ENCODE measurements at regions not wholly inside any gene's neighbourhood (a gene's known extent, or its start where the extent isn't known, plus 50 kb on each side); places are given as distances from the start of the nearest gene placed in this dataset.

DNA sequence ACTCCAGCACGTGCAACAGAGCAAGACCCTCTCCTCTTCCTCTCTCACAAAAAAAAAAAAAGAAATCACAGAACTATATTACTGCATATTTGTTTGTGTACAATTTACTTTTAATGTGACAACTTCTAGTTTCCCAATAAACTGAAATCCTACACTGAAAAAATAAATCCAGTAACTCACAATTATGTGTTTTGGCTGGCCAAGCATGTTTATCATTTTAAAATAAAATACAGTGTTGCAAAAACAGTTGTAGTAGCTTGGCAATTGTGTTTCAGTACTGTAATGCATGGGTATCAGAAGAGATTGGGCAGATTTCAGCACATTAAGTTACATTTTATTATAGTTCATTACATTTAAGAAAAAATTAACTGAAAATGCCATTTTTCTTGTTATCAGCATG is 344.9 kb downstream of the ETS1 start:
- ChIA-PET RAD21 (ENCODE audit: unreplicated experiment) (no interaction called here), SMC1A (ENCODE audit: uncharacterized antibody, unreplicated experiment) (no interaction called here), CTCF (interaction anchor here (1.2 to 1.5 kb wide), 2 partner anchors 19 to 392 kb away, joined by 3 read pairs; no protein-coding TSS in a partner anchor), POLR2A (no interaction called here)
- no peak overlapping the region for H3K4me3 ChIP-seq
- intact Hi-C loops (cut with micrococcal nuclease; ENCODE audit: unreplicated experiment): no loop called here
- DNase-seq (ENCODE audit: low read depth, low spot score): no peak
- H3K4me1 ChIP-seq (ENCODE audit: control insufficient read depth, insufficient read depth, low read length): no peaks in the 10 kb centered on the region
- WGBS (ENCODE audit: insufficient coverage, insufficient replicate concordance, low lambda C conversion rate, missing lambda C conversion rate): 13% methylated on average over 1 of the region's 1 CpG
- H2AFZ ChIP-seq (ENCODE audit: control insufficient read depth, low read depth, low read length): no peak overlapping the region
- ATAC-seq: no peak
- peaks cover 0 to 5% of the 10 kb centered on the region in 2 experiments; a peak in 2 of 4 replicates for H3K27me3 ChIP-seq (replicated peaks in 1 of 2; ENCODE audit: control insufficient read depth in 2 of 2, insufficient read depth in 2 of 2, low read length in 1 of 2)
- FAIRE-seq: no peak
- H3K4me2 ChIP-seq (ENCODE audit: control insufficient read depth, insufficient read depth): no peak overlapping the region
- no peaks in the 10 kb centered on the region for H4K20me1 ChIP-seq (ENCODE audit: control insufficient read depth, insufficient read depth)
- no peaks in the 10 kb centered on the region for H3K9me3 ChIP-seq (replicated peaks; ENCODE audit: control insufficient read depth, insufficient read depth, low read length)
- in situ Hi-C loops (cut with MboI): no loop called here
- no peaks in the 10 kb centered on the region for H3K79me2 ChIP-seq (ENCODE audit: control insufficient read depth, insufficient read depth, low read length)
- no peak overlapping the region for H3K9ac ChIP-seq (ENCODE audit: control insufficient read depth, insufficient read depth, low read length)
- H3K27ac ChIP-seq (ENCODE audit: control insufficient read depth, insufficient read depth): no peak overlapping the region
- no TSS peak for BruUV-seq (replicated peaks)
- TF ChIP-seq CTCF (IDR thresholded peaks at IDR 0.05 in 2 of 3, conservative IDR thresholded peaks at IDR 0.05 in 1 of 3; ENCODE audit: control insufficient read depth in 2 of 3, extremely low read depth in 1 of 3, insufficient read depth in 1 of 3, low read depth in 3 of 3, low read length in 3 of 3): no peak
- no peaks in the 10 kb centered on the region for H3K36me3 ChIP-seq (ENCODE audit: control insufficient read depth in 2 of 2, insufficient read depth in 2 of 2, low read length in 1 of 2)

DNA sequence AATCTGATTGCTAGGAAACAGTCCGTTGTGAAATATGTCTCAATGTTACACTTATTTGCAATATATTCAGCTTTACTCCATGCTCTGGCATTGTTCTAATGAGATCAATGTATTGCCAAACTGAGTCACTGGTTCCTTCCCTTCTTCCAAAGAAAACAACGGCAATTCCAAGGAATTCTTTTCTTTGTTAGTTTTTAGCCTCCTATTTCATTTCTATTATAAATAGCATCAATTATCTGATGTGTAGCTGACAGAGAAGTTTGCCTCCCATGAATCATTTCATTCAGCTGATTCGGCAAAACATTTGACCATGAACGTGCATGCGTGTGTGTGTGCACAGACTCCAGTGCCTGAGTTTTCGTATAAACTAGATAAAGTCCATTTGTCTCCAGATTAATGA is 346.8 kb downstream of the ETS1 start:
- 0 out of 4 replicates have a peak, but pooled peaks cover 0 to 2% of the 10 kb centered on the region in 2 experiments for H3K27me3 ChIP-seq (replicated peaks in 1 of 2; ENCODE audit: control insufficient read depth in 2 of 2, insufficient read depth in 2 of 2, low read length in 1 of 2)
- no peak overlapping the region for H3K4me2 ChIP-seq (ENCODE audit: control insufficient read depth, insufficient read depth)
- no peak overlapping the region for H2AFZ ChIP-seq (ENCODE audit: control insufficient read depth, low read depth, low read length)
- no peaks in the 10 kb centered on the region for H3K36me3 ChIP-seq (ENCODE audit: control insufficient read depth in 2 of 2, insufficient read depth in 2 of 2, low read length in 1 of 2)
- H3K27ac ChIP-seq (ENCODE audit: control insufficient read depth, insufficient read depth): no peak overlapping the region
- RAD21 ChIA-PET (ENCODE audit: unreplicated experiment): no interaction called here
- DNase-seq (ENCODE audit: low read depth, low spot score) (no peak), FAIRE-seq (no peak), ATAC-seq (no peak)
- H4K20me1 ChIP-seq (ENCODE audit: control insufficient read depth, insufficient read depth): no peaks in the 10 kb centered on the region
- H3K9me3 ChIP-seq (replicated peaks; ENCODE audit: control insufficient read depth, insufficient read depth, low read length): no peaks in the 10 kb centered on the region
- WGBS (ENCODE audit: insufficient coverage, insufficient replicate concordance, low lambda C conversion rate, missing lambda C conversion rate): 63% methylated on average over 6 of the region's 6 CpGs
- H3K4me1 ChIP-seq (ENCODE audit: control insufficient read depth, insufficient read depth, low read length): no peaks in the 10 kb centered on the region
- in situ Hi-C loops (cut with MboI): no loop called here
- POLR2A ChIA-PET: no interaction called here
- CTCF ChIA-PET: interaction anchor here (0.7 kb wide), 1 partner anchor 517 kb away, joined by 3 read pairs; no protein-coding TSS in a partner anchor
- SMC1A ChIA-PET (ENCODE audit: uncharacterized antibody, unreplicated experiment): no interaction called here
- H3K79me2 ChIP-seq (ENCODE audit: control insufficient read depth, insufficient read depth, low read length): no peaks in the 10 kb centered on the region
- intact Hi-C loops (cut with micrococcal nuclease; ENCODE audit: unreplicated experiment): no loop called here
- H3K9ac ChIP-seq (ENCODE audit: control insufficient read depth, insufficient read depth, low read length): no peak overlapping the region
- no peak for TF ChIP-seq CREB1 (IDR thresholded peaks at IDR 0.05; ENCODE audit: low read depth)
- TF ChIP-seq CTCF (IDR thresholded peaks at IDR 0.05 in 2 of 3, conservative IDR thresholded peaks at IDR 0.05 in 1 of 3; ENCODE audit: control insufficient read depth in 2 of 3, extremely low read depth in 1 of 3, insufficient read depth in 1 of 3, low read depth in 3 of 3, low read length in 3 of 3): no peak
- no peak for TF ChIP-seq ATF3 (IDR thresholded peaks at IDR 0.05; ENCODE audit: borderline replicate concordance, extremely low read depth, low read depth, low read length)
- TF ChIP-seq BCLAF1 (IDR thresholded peaks at IDR 0.05): no peak
- TF ChIP-seq ZNF622 (IDR thresholded peaks at IDR 0.05): no peak
- TF ChIP-seq ZNF24 (IDR thresholded peaks at IDR 0.05): no peak
- no peak for TF ChIP-seq MTA3 (IDR thresholded peaks at IDR 0.05; ENCODE audit: borderline replicate concordance, low read length)
- no TSS peak for BruUV-seq (replicated peaks)
- no peak overlapping the region for H3K4me3 ChIP-seq

All from GM12878 (cell line).